Activated naive CD4-positive, alpha-beta T cell treated with anti-CD3 and anti-CD28 coated beads, Interleukin-2, amount 50 U/mL, for 72 hours (primary cell): ENCODE measurements at regions not wholly inside any gene's neighbourhood (a gene's known extent, or its start where the extent isn't known, plus 50 kb on each side); places are given as distances from the start of the nearest gene placed in this dataset.
"Not testable (repeated sequence)": the region's sequence is repeated elsewhere in the genome, so short reads cannot be mapped to it uniquely, and the experiment has no call there.

Source experiments
- ATAC-seq, 2 donors: fragments of 150-1000 bp; cut with Tn5 transposase; 2 replicates each; pipeline ENCODE4 v1.10.0; 2021; ENCODE audit warnings: mild to moderate bottlenecking in 2 of 2, moderate library complexity in 2 of 2
- DNase-seq, 2 donors: peaks; one replicate each; pipeline ENCODE4 v3.0.0; 2021 to 2022; ENCODE audit warnings: low spot score in 2 of 2
- H3K27ac Mint-ChIP-seq, 2 donors: one replicate each; pipeline ENCODE4 v1.8.0; 2022; ENCODE audit warnings: mild to moderate bottlenecking in 2 of 2, mixed read lengths in 2 of 2
- H3K36me3 Mint-ChIP-seq, 2 donors: one replicate each; pipeline ENCODE4 v1.8.0; 2022; ENCODE audit warnings: mixed read lengths in 2 of 2
- H3K9me3 Mint-ChIP-seq, 2 donors: one replicate each; pipeline ENCODE4 v1.8.0; 2022; ENCODE audit warnings: mixed read lengths in 2 of 2

GRCh38 chr16:77488652-77489051 lies 53.8 kb upstream of the ADAMTS18 start:
- no peaks in the 10 kb centered on the region for H3K36me3 Mint-ChIP-seq
- no peak overlapping the region for H3K27ac Mint-ChIP-seq
- H3K9me3 Mint-ChIP-seq = peaks cover 0 to 12% of the 10 kb centered on the region in 2 donors
- DNase-seq (no peak), ATAC-seq (no peak)

- DNase-seq (no peak), ATAC-seq (no peak)
- H3K27ac Mint-ChIP-seq = no peak overlapping the region
- H3K9me3 Mint-ChIP-seq = peaks cover 0 to 12% of the 10 kb centered on the region in 2 donors
- no peaks in the 10 kb centered on the region for H3K36me3 Mint-ChIP-seq
Observed at GRCh38 chr16:77491091-77491490, 56.3 kb upstream of the ADAMTS18 start.

GRCh38 chr16:77496934-77497333 lies 62.1 kb upstream of the ADAMTS18 start:
- peaks cover 4% of the 10 kb centered on the region in 2 donors for H3K9me3 Mint-ChIP-seq
- DNase-seq (no peak), ATAC-seq (no peak)
- no peak overlapping the region for H3K27ac Mint-ChIP-seq
- H3K36me3 Mint-ChIP-seq = no peaks in the 10 kb centered on the region

- no peak overlapping the region for H3K27ac Mint-ChIP-seq
- DNase-seq (no peak), ATAC-seq (no peak)
- H3K9me3 Mint-ChIP-seq = peaks cover 3 to 4% of the 10 kb centered on the region in 2 donors
- no peaks in the 10 kb centered on the region for H3K36me3 Mint-ChIP-seq
Observed at GRCh38 chr16:77499373-77500285, 64.8 kb upstream of the ADAMTS18 start.

GRCh38 chr16:77500286-77500598 lies 65.4 kb upstream of the ADAMTS18 start:
- no peak for ATAC-seq
- DNase-seq = no peak
- peaks cover 3 to 4% of the 10 kb centered on the region in 2 donors for H3K9me3 Mint-ChIP-seq
- no peaks in the 10 kb centered on the region for H3K36me3 Mint-ChIP-seq
- H3K27ac Mint-ChIP-seq = no peak overlapping the region

- H3K9me3 Mint-ChIP-seq = peaks cover 3 to 4% of the 10 kb centered on the region in 2 donors
- DNase-seq (no peak), ATAC-seq (no peak)
- no peaks in the 10 kb centered on the region for H3K36me3 Mint-ChIP-seq
- no peak overlapping the region for H3K27ac Mint-ChIP-seq
Observed at GRCh38 chr16:77500934-77501664, 66.3 kb upstream of the ADAMTS18 start.

GRCh38 chr16:77502448-77502847 lies 67.6 kb upstream of the ADAMTS18 start:
- DNase-seq (no peak), ATAC-seq (no peak)
- Mint-ChIP-seq H3K9me3 (no peaks in the 10 kb centered on the region), H3K27ac (no peak overlapping the region), H3K36me3 (no peaks in the 10 kb centered on the region)

- H3K36me3 Mint-ChIP-seq, DNase-seq, H3K9me3 Mint-ChIP-seq, ATAC-seq, H3K27ac Mint-ChIP-seq: not testable (repeated sequence)
Observed at GRCh38 chr16:77506492-77506891, 71.7 kb upstream of the ADAMTS18 start.

- no peak for DNase-seq
- ATAC-seq = no peak
- Mint-ChIP-seq H3K36me3 (no peaks in the 10 kb centered on the region), H3K9me3 (no peaks in the 10 kb centered on the region), H3K27ac (no peak overlapping the region)
Observed at GRCh38 chr16:77509051-77509450, 74.2 kb upstream of the ADAMTS18 start.

- no peak for ATAC-seq
- H3K27ac Mint-ChIP-seq = no peak overlapping the region
- no peaks in the 10 kb centered on the region for H3K36me3 Mint-ChIP-seq
- H3K9me3 Mint-ChIP-seq = no peaks in the 10 kb centered on the region
- DNase-seq = no peak
Observed at GRCh38 chr16:77509796-77510195, 75.0 kb upstream of the ADAMTS18 start.

GRCh38 chr16:77511053-77511452 lies 76.2 kb upstream of the ADAMTS18 start:
- DNase-seq = no peak
- Mint-ChIP-seq H3K36me3 (no peaks in the 10 kb centered on the region), H3K9me3 (no peaks in the 10 kb centered on the region), H3K27ac (no peak overlapping the region)
- ATAC-seq = no peak

- DNase-seq (no peak), ATAC-seq (no peak)
- no peak overlapping the region for H3K27ac Mint-ChIP-seq
Observed at GRCh38 chr16:77514500-77515220, 79.8 kb upstream of the ADAMTS18 start.

GRCh38 chr16:77525226-77525625 lies 90.4 kb upstream of the ADAMTS18 start:
- ATAC-seq, H3K27ac Mint-ChIP-seq, H3K36me3 Mint-ChIP-seq, DNase-seq: not testable (repeated sequence)
- H3K9me3 Mint-ChIP-seq = peaks cover 7 to 25% of the 10 kb centered on the region in 2 donors

More at GRCh38 chr16:77514500-77515220, 79.8 kb upstream of the ADAMTS18 start:
- Mint-ChIP-seq H3K9me3 (no peaks in the 10 kb centered on the region), H3K36me3 (no peaks in the 10 kb centered on the region)

GRCh38 chr16:77531752-77532151 lies 96.9 kb upstream of the ADAMTS18 start:
- H3K27ac Mint-ChIP-seq = no peak overlapping the region
- DNase-seq = no peak
- no peak for ATAC-seq
- H3K36me3 Mint-ChIP-seq = peaks cover 0 to 4% of the 10 kb centered on the region in 2 donors
- H3K9me3 Mint-ChIP-seq = peaks cover 8 to 12% of the 10 kb centered on the region in 2 donors

GRCh38 chr16:77536809-77537208 lies 102.0 kb upstream of the ADAMTS18 start:
- Mint-ChIP-seq H3K36me3 (peaks cover 0 to 4% of the 10 kb centered on the region in 2 donors), H3K27ac (no peak overlapping the region), H3K9me3 (peaks cover 0 to 4% of the 10 kb centered on the region in 2 donors)
- ATAC-seq (no peak), DNase-seq (no peak)

GRCh38 chr16:77539421-77540034 lies 104.7 kb upstream of the ADAMTS18 start:
- Mint-ChIP-seq H3K36me3 (no peaks in the 10 kb centered on the region), H3K27ac (no peak overlapping the region), H3K9me3 (no peaks in the 10 kb centered on the region)
- ATAC-seq (no peak), DNase-seq (no peak)

GRCh38 chr16:77540646-77541045 lies 105.8 kb upstream of the ADAMTS18 start:
- DNase-seq = no peak
- no peaks in the 10 kb centered on the region for H3K36me3 Mint-ChIP-seq
- no peak for ATAC-seq
- no peak overlapping the region for H3K27ac Mint-ChIP-seq
- H3K9me3 Mint-ChIP-seq = no peaks in the 10 kb centered on the region
